MCF 10A (cell line): ENCODE measurements at regions not wholly inside any gene's neighbourhood (a gene's known extent, or its start where the extent isn't known, plus 50 kb on each side); places are given as distances from the start of the nearest gene placed in this dataset.

Experiments
- BruUV-seq: library from RNA; stranded (reverse); fragments of 400-500 nt; replicated peaks from 2 replicates; lab custom pipeline; 2021; lab: Mats Ljungman, UMichigan
- CTCF ChIA-PET: fragments of 300-600 bp; sonication (Branson Sonifier 250); formaldehyde crosslinking; extraction: SDS; loops from one replicate; lab custom pipeline; 2021; ENCODE audit warnings: antibody characterized with exemption, inconsistent platforms; lab: Yijun Ruan, JAX
- POLR2A ChIA-PET: fragments of 300-600, 350-650 bp; sonication (Branson Sonifier 250); formaldehyde crosslinking; extraction: SDS; loops from one replicate; lab custom pipeline; 2020; ENCODE audit warnings: antibody characterized with exemption, inconsistent platforms; lab: Yijun Ruan, JAX
- DNase-seq: peaks from one replicate; pipeline ENCODE4 v3.0.0-alpha.2; 2018; ENCODE audit not compliant: unreplicated experiment
- H3K27ac Mint-ChIP-seq: one replicate; pipeline ENCODE4 v1.8.0; 2022; ENCODE audit warnings: mild to moderate bottlenecking, low read depth, mixed read lengths; ENCODE audit not compliant: unreplicated experiment
- H3K27me3 Mint-ChIP-seq: one replicate; pipeline ENCODE4 v1.8.0; 2022; ENCODE audit warnings: mixed read lengths; ENCODE audit not compliant: insufficient read depth, unreplicated experiment
- H3K36me3 Mint-ChIP-seq: one replicate; pipeline ENCODE4 v1.8.0; 2022; ENCODE audit warnings: mild to moderate bottlenecking, moderate library complexity, mixed read lengths; ENCODE audit not compliant: insufficient read depth, unreplicated experiment
- H3K4me1 Mint-ChIP-seq: one replicate; pipeline ENCODE4 v1.8.0; 2022; ENCODE audit warnings: mixed read lengths; ENCODE audit not compliant: insufficient read depth, unreplicated experiment
- H3K4me3 Mint-ChIP-seq: one replicate; pipeline ENCODE4 v1.8.0; 2022; ENCODE audit warnings: mild to moderate bottlenecking, moderate library complexity, mixed read lengths; ENCODE audit not compliant: unreplicated experiment
- H3K9me3 Mint-ChIP-seq: one replicate; pipeline ENCODE4 v1.8.0; 2022; ENCODE audit warnings: mixed read lengths; ENCODE audit not compliant: unreplicated experiment
- CTCF ChIP-seq: fragments of 200-600 bp; IDR thresholded peaks from one replicate; pipeline ENCODE4 v1.8.0; 2022; ENCODE audit warnings: antibody characterized with exemption, mild to moderate bottlenecking; ENCODE audit not compliant: unreplicated experiment
- intact Hi-C: fragments of 100-400 bp; cut with micrococcal nuclease; formaldehyde crosslinking; loops from 2 replicates; pipeline ENCODE4 v1.14.1; 2022

GRCh38 chr4:65028592-65028991 lies 619.3 kb upstream of the TECRL start:
- intact Hi-C loops = no loop called here

GRCh38 chr4:65023883-65024670 lies 614.8 kb upstream of the TECRL start:
- Mint-ChIP-seq H3K36me3 (no peaks in the 10 kb centered on the region), H3K4me3 (no peak overlapping the region), H3K27me3 (no peaks in the 10 kb centered on the region), H3K9me3 (no peaks in the 10 kb centered on the region), H3K4me1 (no peaks in the 10 kb centered on the region), H3K27ac (no peak overlapping the region)
- BruUV-seq = no TSS peak
- no peak for DNase-seq
- TF ChIP-seq CTCF = no peak
- ChIA-PET POLR2A (no interaction called here), CTCF (interaction anchor here (0.8 to 1.2 kb wide), 2 partner anchors 9 to 16 kb away, joined by 3 to 6 read pairs; no protein-coding TSS in a partner anchor)
- intact Hi-C loops = no loop called here

More at GRCh38 chr4:65028592-65028991, 619.3 kb upstream of the TECRL start:
- Mint-ChIP-seq H3K4me3 (no peak overlapping the region), H3K27ac (no peak overlapping the region), H3K9me3 (no peaks in the 10 kb centered on the region), H3K36me3 (no peaks in the 10 kb centered on the region), H3K27me3 (no peaks in the 10 kb centered on the region), H3K4me1 (no peaks in the 10 kb centered on the region)
- DNase-seq = no peak
- no TSS peak for BruUV-seq
- POLR2A ChIA-PET = no interaction called here
- no peak for TF ChIP-seq CTCF
- CTCF ChIA-PET = interaction anchor here (0.6 to 2.9 kb wide), 4 partner anchors 20 to 1327 kb away, joined by 3 to 10 read pairs (median 4); no protein-coding TSS in a partner anchor

GRCh38 chr4:65023081-65023480 lies 613.8 kb upstream of the TECRL start:
- ChIA-PET POLR2A (interaction anchor here (1.0 kb wide), 1 partner anchor 23 kb away, joined by 3 read pairs; no protein-coding TSS in a partner anchor), CTCF (interaction anchor here (0.8 to 1.2 kb wide), 2 partner anchors 10 to 15 kb away, joined by 3 to 6 read pairs; no protein-coding TSS in a partner anchor)
- TF ChIP-seq CTCF = no peak
- H3K4me1 Mint-ChIP-seq = no peaks in the 10 kb centered on the region
- intact Hi-C loops = no loop called here
- BruUV-seq = no TSS peak
- H3K27me3 Mint-ChIP-seq = no peaks in the 10 kb centered on the region
- H3K4me3 Mint-ChIP-seq = no peak overlapping the region
- H3K27ac Mint-ChIP-seq = no peak overlapping the region
- no peaks in the 10 kb centered on the region for H3K9me3 Mint-ChIP-seq
- DNase-seq = no peak
- H3K36me3 Mint-ChIP-seq = no peaks in the 10 kb centered on the region

GRCh38 chr4:65021737-65022136 lies 612.5 kb upstream of the TECRL start:
- ChIA-PET POLR2A (interaction anchor here (0.6 kb wide), 1 partner anchor 64 kb away, joined by 3 read pairs; no protein-coding TSS in a partner anchor), CTCF (interaction anchor here (0.9 to 1.0 kb wide), 3 partner anchors 14 to 1667 kb away, joined by 3 to 5 read pairs (median 3); no protein-coding TSS in a partner anchor)
- TF ChIP-seq CTCF = no peak
- H3K4me3 Mint-ChIP-seq = no peak overlapping the region
- no peaks in the 10 kb centered on the region for H3K4me1 Mint-ChIP-seq
- intact Hi-C loops = no loop called here
- H3K27me3 Mint-ChIP-seq = no peaks in the 10 kb centered on the region
- no peak for DNase-seq
- no peak overlapping the region for H3K27ac Mint-ChIP-seq
- H3K9me3 Mint-ChIP-seq = no peaks in the 10 kb centered on the region
- no peaks in the 10 kb centered on the region for H3K36me3 Mint-ChIP-seq
- BruUV-seq = no TSS peak
